ENCODE measurements at regions not wholly inside any gene's neighbourhood (a gene's known extent, or its start where the extent isn't known, plus 50 kb on each side); places are given as distances from the start of the nearest gene placed in this dataset.

GRCh38 chr5:2507611-2508010 lies 243.9 kb downstream of the IRX2 start:
- TF ChIP-seq ZNF274 (IDR thresholded peaks at IDR 0.05; ENCODE audit: low read depth, low read length) = no peak
- no peak overlapping the region for H3K4me3 ChIP-seq (ENCODE audit: low read length)

GRCh38 chr5:2506603-2507002 lies 244.9 kb downstream of the IRX2 start:
- no peak for TF ChIP-seq ZNF274 (IDR thresholded peaks at IDR 0.05; ENCODE audit: low read depth, low read length)

GRCh38 chr5:2505217-2505616 lies 246.3 kb downstream of the IRX2 start:
- TF ChIP-seq ZNF274 (IDR thresholded peaks at IDR 0.05; ENCODE audit: low read depth, low read length) = no peak
- no peak overlapping the region for H3K4me3 ChIP-seq (ENCODE audit: low read length)

More at GRCh38 chr5:2506603-2507002, 244.9 kb downstream of the IRX2 start:
- H3K4me3 ChIP-seq (ENCODE audit: low read length) = no peak overlapping the region

GRCh38 chr5:2502970-2503594 lies 248.4 kb downstream of the IRX2 start:
- TF ChIP-seq ZNF274 (IDR thresholded peaks at IDR 0.05; ENCODE audit: low read depth, low read length) = no peak
- no peak overlapping the region for H3K4me3 ChIP-seq (ENCODE audit: low read length)

GRCh38 chr5:2499917-2500316 lies 251.6 kb downstream of the IRX2 start:
- TF ChIP-seq ZNF274 (IDR thresholded peaks at IDR 0.05; ENCODE audit: low read depth, low read length) = no peak
- no peak overlapping the region for H3K4me3 ChIP-seq (ENCODE audit: low read length)

GRCh38 chr5:2496891-2497290 lies 254.6 kb downstream of the IRX2 start:
- TF ChIP-seq ZNF274 (IDR thresholded peaks at IDR 0.05; ENCODE audit: low read depth, low read length) = no peak
- H3K4me3 ChIP-seq (ENCODE audit: low read length) = no peak overlapping the region

- no peak overlapping the region for H3K4me3 ChIP-seq (ENCODE audit: low read length)
- TF ChIP-seq ZNF274 (IDR thresholded peaks at IDR 0.05; ENCODE audit: low read depth, low read length) = no peak
Measured at GRCh38 chr5:2496126-2496525, 255.4 kb downstream of the IRX2 start.

GRCh38 chr5:2493356-2493755 lies 258.1 kb downstream of the IRX2 start:
- TF ChIP-seq ZNF274 (IDR thresholded peaks at IDR 0.05; ENCODE audit: low read depth, low read length) = no peak
- no peak overlapping the region for H3K4me3 ChIP-seq (ENCODE audit: low read length)

GRCh38 chr5:2492476-2492875 lies 259.0 kb downstream of the IRX2 start:
- no peak overlapping the region for H3K4me3 ChIP-seq (ENCODE audit: low read length)
- no peak for TF ChIP-seq ZNF274 (IDR thresholded peaks at IDR 0.05; ENCODE audit: low read depth, low read length)

- TF ChIP-seq ZNF274 (IDR thresholded peaks at IDR 0.05; ENCODE audit: low read depth, low read length) = no peak
- H3K4me3 ChIP-seq (ENCODE audit: low read length) = no peak overlapping the region
Measured at GRCh38 chr5:2491846-2492245, 259.6 kb downstream of the IRX2 start.

GRCh38 chr5:2489306-2489705 lies 262.2 kb downstream of the IRX2 start:
- H3K4me3 ChIP-seq (ENCODE audit: low read length) = no peak overlapping the region
- TF ChIP-seq ZNF274 (IDR thresholded peaks at IDR 0.05; ENCODE audit: low read depth, low read length) = no peak

GRCh38 chr5:2488593-2488992 lies 262.9 kb downstream of the IRX2 start:
- TF ChIP-seq ZNF274 (IDR thresholded peaks at IDR 0.05; ENCODE audit: low read depth, low read length) = no peak
- no peak overlapping the region for H3K4me3 ChIP-seq (ENCODE audit: low read length)

GRCh38 chr5:2487152-2487763 lies 264.2 kb downstream of the IRX2 start:
- no peak overlapping the region for H3K4me3 ChIP-seq (ENCODE audit: low read length)
- no peak for TF ChIP-seq ZNF274 (IDR thresholded peaks at IDR 0.05; ENCODE audit: low read depth, low read length)

- TF ChIP-seq ZNF274 (IDR thresholded peaks at IDR 0.05; ENCODE audit: low read depth, low read length) = no peak
Measured at GRCh38 chr5:2486373-2486772, 265.1 kb downstream of the IRX2 start.

GRCh38 chr5:2482778-2483177 lies 268.7 kb downstream of the IRX2 start:
- H3K4me3 ChIP-seq (ENCODE audit: low read length) = no peak overlapping the region
- no peak for TF ChIP-seq ZNF274 (IDR thresholded peaks at IDR 0.05; ENCODE audit: low read depth, low read length)

More at GRCh38 chr5:2486373-2486772, 265.1 kb downstream of the IRX2 start:
- no peak overlapping the region for H3K4me3 ChIP-seq (ENCODE audit: low read length)

- TF ChIP-seq ZNF274 (IDR thresholded peaks at IDR 0.05; ENCODE audit: low read depth, low read length) = no peak
- H3K4me3 ChIP-seq (ENCODE audit: low read length) = no peak overlapping the region
Measured at GRCh38 chr5:2480871-2481270, 270.6 kb downstream of the IRX2 start.

Measured in GM08714 (cell line).